Gastrocnemius medialis (tissue), 4 donors: ENCODE measurements at regions not wholly inside any gene's neighbourhood (a gene's known extent, or its start where the extent isn't known, plus 50 kb on each side); places are given as distances from the start of the nearest gene placed in this dataset.

Source experiments
- POLR2A ChIP-seq, 2 donors: fragments of 450-650 bp; IDR thresholded peaks; one replicate each; pipeline ENCODE4 v1.6.1; 2017; ENCODE audit warnings: antibody characterized with exemption in 2 of 2, mild to moderate bottlenecking in 2 of 2, moderate library complexity in 2 of 2
- TF ChIP-seq, protein P1 (sequence below), 5 experiments: fragments of 450-650 bp in 3 of 5; fragments of 200-600 bp in 2 of 5; sonication (generic) in 2 of 5; IDR thresholded peaks in 4 of 5; conservative IDR thresholded peaks in 1 of 5; 1 replicate in 4 of 5; 2 replicates in 1 of 5; pipeline ENCODE4 v1.5.1; 2016 to 2019; ENCODE audit warnings: antibody characterized with exemption in 5 of 5, mild to moderate bottlenecking in 3 of 5, moderate library complexity in 3 of 5

DNA sequence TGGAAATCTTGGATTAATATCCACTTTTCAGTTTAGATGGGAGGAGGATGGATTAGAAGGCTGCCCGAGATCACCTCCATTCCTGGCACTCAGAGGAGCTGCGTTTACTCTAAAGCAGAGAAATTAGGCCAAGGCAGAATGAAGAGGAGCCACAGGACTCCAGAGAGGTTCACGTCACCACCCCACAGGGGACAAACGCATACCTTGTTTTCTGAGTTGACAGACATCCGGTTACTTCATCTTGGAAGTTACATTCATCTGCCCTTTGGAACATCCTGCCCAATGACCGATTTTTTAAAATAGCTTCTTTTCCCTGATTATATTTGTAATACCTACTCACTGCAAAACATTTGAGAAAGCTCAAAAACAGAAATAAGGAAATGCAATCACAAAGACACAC lies 220.0 kb downstream of the SOX9 start:
- TF ChIP-seq, protein P1, sequence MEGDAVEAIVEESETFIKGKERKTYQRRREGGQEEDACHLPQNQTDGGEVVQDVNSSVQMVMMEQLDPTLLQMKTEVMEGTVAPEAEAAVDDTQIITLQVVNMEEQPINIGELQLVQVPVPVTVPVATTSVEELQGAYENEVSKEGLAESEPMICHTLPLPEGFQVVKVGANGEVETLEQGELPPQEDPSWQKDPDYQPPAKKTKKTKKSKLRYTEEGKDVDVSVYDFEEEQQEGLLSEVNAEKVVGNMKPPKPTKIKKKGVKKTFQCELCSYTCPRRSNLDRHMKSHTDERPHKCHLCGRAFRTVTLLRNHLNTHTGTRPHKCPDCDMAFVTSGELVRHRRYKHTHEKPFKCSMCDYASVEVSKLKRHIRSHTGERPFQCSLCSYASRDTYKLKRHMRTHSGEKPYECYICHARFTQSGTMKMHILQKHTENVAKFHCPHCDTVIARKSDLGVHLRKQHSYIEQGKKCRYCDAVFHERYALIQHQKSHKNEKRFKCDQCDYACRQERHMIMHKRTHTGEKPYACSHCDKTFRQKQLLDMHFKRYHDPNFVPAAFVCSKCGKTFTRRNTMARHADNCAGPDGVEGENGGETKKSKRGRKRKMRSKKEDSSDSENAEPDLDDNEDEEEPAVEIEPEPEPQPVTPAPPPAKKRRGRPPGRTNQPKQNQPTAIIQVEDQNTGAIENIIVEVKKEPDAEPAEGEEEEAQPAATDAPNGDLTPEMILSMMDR (IDR thresholded peaks at IDR 0.05 in 4 of 5, conservative IDR thresholded peaks at IDR 0.05 in 1 of 5), result no peak
- no peak for TF ChIP-seq POLR2A (IDR thresholded peaks at IDR 0.05)
